ENCODE measurements at regions not wholly inside any gene's neighbourhood (a gene's known extent, or its start where the extent isn't known, plus 50 kb on each side); places are given as distances from the start of the nearest gene placed in this dataset.

GRCh38 chr21:38972078-38972477 lies 166.3 kb downstream of the ETS2 start:
- TF ChIP-seq, protein P1, sequence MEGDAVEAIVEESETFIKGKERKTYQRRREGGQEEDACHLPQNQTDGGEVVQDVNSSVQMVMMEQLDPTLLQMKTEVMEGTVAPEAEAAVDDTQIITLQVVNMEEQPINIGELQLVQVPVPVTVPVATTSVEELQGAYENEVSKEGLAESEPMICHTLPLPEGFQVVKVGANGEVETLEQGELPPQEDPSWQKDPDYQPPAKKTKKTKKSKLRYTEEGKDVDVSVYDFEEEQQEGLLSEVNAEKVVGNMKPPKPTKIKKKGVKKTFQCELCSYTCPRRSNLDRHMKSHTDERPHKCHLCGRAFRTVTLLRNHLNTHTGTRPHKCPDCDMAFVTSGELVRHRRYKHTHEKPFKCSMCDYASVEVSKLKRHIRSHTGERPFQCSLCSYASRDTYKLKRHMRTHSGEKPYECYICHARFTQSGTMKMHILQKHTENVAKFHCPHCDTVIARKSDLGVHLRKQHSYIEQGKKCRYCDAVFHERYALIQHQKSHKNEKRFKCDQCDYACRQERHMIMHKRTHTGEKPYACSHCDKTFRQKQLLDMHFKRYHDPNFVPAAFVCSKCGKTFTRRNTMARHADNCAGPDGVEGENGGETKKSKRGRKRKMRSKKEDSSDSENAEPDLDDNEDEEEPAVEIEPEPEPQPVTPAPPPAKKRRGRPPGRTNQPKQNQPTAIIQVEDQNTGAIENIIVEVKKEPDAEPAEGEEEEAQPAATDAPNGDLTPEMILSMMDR (IDR thresholded peaks at IDR 0.05; ENCODE audit: low read depth, low read length): no peak
- no peak for TF ChIP-seq MYC (IDR thresholded peaks at IDR 0.05; ENCODE audit: low read depth, low read length)
- TF ChIP-seq, protein P2, sequence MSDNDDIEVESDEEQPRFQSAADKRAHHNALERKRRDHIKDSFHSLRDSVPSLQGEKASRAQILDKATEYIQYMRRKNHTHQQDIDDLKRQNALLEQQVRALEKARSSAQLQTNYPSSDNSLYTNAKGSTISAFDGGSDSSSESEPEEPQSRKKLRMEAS (IDR thresholded peaks at IDR 0.05; ENCODE audit: low read depth, low read length): no peak
- TF ChIP-seq POLR2A (IDR thresholded peaks at IDR 0.05; ENCODE audit: extremely low read depth, insufficient read length): no peak
